ENCODE measurements at regions not wholly inside any gene's neighbourhood (a gene's known extent, or its start where the extent isn't known, plus 50 kb on each side); places are given as distances from the start of the nearest gene placed in this dataset.

DNA sequence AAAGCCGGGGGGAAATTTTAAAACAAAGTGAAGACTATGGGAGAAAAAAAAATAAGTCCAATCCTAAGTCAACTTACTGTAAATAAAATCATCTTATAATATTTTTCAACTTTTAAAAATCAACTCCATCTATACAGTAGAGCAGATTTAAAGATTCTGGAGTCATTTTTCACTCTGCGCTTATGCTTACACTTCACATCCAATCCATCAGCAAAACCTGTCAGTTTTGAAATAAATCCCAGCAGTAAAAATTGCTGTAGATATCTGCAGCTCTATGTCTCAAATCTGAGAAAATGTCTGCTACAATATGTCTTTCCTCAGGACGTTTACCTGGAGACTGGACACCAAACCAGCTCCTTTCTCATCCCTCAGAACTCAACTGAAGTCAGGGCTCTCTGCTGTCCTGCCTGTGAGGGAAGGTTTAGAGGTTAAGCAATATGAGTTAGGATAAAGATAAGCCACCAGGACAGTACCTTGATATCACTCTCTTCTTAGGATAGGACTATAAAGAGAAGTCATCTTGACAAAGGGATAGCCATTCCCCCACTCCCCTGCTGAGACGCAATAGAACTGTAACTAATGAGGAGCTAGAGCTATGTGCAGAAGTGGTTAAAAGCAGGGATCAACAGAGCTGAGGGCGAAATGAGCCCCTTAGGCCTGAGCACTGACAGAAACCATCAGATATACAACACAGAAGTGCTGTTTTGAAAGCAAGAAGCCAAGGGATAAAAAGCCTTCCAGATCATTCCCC, 254.7 kb upstream of the KLHL1 start:
- no peak for DNase-seq

DNA sequence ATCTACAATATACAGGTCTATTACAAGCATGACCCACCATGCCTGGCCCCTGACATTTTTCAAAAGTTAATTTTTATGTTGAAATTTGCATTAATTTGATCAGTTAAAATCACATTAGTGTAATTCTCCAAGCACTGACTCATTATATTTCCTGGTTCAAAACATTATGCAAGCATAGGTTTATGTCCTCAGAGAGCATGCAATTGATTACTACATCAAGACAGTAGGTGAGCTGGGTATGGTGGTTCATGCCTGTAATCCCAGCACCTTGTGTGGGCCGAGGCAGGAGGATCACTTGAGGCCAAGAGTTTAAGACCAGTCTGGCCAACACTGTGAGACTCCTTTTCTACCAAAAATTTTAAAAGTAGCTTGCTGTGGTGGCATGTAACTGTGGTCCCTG, 248.8 kb upstream of the KLHL1 start:
- no peak for DNase-seq

DNA sequence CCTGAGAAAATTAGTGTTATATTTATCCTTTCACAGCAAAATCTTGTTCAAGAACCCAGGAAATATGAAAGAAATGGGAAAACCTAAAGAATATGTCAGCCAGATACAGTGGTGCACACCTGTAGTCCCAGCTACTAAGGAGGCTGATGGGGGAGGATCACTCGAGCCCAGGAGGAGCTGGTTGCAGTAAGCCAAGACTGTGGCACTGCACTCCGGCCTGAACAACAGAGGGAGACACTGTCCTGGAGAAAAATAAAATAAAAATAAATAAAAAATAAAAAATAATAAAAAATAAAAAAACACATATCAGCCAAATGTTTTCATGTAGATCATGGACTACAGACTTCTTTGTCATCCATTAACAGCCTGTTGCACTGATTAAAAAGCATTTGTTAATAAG, 244.8 kb upstream of the KLHL1 start:
- DNase-seq: no peak

DNA sequence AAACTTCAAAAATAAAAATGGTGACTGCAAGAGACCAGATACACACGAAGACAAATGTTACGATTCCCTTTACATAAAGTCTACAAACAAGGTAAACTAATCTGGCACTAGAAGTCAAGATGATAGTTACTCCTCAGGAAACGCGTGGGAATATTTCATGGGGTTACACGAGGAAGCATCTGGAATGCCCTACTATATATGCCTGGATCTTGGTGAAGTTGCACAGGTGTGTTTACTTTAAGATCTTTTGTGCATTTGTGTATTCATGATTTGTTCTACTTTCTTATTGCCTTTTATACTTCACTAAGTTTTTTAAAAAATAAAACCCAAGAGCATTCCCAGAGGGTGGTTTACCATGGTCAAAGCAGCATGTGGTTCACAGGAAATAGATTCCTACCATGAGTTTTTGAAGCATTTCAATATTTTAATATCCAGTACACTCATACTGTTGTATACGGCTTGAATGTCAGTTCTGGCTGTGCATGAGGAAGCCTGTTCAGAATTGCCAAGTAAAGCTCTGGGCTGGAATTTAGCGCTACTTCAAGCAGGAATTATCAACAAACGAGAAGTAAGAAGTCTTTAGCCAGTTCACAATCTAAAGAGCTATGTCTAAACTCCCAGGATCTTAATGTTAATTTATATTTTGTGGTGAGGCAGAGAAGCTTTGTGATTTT, 239.8 kb upstream of the KLHL1 start:
- no peak for DNase-seq

DNA sequence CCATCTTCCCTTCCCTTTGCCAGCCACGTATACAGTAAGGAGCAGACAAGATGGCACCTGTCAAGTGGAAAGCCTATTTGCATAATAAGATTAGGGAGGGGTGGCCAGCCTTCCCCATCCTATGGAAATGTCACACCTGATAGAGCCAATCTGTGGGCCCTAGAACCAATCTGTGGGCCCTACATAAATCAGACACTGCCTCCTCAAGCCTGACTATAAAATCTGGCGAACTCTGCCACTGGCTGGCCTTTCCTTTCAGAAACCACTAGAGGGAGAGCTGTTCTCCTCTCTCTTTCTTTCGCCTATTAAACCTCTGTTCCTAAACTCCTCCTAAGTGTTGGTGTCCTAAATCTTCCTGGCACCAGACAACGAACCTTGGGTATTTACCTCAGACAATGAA, 231.5 kb upstream of the KLHL1 start:
- DNase-seq: peak; percentile 22 to 41

DNA sequence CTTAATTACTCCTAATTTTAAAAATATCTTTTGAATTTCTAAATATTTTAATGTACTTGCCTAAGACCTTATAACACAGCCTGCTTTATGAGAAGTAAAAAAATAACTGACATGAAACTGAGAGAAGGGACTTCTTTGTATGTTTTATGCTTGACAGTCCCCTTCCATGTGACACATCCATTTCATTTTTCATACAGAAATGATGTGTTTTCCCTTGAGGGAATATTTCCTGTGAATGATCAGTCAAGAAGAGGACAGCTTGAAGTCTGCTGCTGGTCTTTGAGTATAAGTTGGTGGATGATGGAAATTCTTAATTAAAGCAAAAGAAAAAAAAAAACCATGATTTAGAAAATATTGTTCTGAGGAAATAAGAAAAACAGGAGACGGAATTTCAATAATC, 230.4 kb upstream of the KLHL1 start:
- no peak for DNase-seq

DNA sequence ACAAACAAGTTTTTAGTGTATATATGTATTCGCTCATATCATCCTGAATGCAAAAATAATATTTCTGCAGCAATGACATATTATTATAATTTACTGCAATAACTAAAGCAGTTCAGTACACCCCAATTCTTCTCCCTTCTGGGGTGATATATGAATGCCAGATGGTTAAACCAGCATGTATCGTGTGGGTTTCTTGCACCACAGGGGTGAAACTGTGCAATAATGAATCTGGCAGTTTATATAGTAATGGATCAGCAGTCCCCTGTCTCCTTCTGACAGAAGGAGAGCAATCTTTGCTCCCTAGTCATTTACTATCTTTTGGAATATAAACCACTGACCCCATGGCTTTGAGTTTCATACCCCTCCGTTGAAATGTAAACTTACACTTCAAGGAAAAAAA, 228.6 kb upstream of the KLHL1 start:
- no peak for DNase-seq

DNA sequence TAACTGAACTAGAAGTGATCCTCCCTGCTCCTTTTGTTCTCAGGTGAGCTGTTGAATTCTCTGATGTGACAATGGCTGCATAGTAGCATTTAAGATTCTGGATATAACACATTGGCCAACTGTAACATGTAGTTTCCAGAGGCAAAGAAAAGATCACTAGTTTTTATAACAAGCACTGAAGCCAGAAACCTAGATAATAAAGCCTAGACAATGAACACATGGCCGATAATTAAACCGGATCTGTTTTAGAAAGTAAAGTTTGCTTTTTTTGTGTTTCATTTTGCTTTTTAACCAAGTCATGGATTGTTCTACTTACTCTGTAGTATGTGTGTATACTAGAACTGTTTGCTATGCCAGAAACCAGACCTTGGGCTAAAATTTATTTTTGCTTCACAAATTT, 225.5 kb upstream of the KLHL1 start:
- DNase-seq: no peak

DNA sequence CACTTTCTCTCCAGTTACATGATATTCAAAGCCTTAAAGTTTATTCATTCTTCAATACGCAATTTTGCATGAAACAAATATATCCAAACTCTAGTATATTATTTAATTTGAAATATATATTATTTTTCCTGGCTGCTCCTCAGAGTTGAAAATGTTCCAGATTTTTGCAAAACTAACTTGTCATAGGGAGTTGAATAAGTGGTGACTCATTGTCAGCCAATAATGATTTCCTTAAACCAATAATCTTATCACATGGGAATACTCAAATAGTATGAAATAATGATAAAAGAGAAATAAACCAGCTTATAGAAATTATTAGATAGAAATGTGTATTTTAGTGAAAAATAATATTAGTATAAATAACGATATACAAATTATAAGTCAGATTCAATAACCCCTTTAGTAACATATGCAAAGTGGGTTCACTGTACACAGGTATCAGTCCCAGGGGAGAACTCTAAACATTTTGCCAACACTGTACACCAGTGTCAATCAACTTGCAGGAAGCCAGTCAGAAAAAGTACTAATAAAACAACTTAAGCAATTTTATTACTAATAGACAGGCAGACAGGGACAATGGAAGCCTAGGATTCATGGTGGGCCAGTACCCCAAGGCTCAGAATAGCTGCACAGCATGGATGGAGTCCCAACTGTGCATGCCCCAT, 222.6 kb upstream of the KLHL1 start:
- DNase-seq: no peak

DNA sequence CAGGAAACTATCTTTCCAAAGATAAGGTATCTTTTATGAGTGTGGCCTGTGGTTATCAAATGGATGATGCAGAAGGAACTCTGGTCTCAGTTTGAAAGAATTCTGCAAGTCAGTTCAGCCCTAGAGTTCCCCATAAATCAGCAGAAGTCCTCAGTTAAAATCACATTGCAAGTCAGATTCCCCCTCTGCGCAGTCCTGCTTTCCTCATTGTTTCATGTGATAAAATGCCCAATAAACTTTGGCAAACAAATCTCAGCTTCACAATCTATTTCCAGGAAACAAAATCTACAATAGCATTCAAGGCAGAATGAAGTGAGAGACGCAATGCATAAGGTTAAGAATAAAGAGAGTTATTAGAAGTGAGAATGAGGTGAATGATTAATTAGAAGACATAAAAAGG, 216.3 kb upstream of the KLHL1 start:
- no peak for DNase-seq

DNA sequence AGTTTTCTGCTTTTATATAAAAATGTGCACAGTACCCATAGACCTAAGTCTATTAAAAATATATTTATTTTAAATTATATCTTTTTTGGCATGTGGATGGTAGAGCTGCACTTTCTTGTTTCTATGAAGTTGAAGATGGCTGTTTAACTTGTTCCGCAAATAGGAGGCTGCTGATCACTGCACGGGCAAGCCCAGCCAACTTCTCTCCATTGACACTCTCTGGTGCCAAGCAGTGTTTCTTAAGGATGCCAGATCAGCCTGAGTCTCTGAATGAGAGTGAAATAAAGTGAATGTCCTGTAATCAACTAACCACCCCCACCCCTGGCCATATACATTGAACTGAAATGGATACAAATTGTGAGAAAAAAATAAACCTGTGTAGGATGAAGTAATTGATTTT, 202.9 kb upstream of the KLHL1 start:
- DNase-seq: no peak

DNA sequence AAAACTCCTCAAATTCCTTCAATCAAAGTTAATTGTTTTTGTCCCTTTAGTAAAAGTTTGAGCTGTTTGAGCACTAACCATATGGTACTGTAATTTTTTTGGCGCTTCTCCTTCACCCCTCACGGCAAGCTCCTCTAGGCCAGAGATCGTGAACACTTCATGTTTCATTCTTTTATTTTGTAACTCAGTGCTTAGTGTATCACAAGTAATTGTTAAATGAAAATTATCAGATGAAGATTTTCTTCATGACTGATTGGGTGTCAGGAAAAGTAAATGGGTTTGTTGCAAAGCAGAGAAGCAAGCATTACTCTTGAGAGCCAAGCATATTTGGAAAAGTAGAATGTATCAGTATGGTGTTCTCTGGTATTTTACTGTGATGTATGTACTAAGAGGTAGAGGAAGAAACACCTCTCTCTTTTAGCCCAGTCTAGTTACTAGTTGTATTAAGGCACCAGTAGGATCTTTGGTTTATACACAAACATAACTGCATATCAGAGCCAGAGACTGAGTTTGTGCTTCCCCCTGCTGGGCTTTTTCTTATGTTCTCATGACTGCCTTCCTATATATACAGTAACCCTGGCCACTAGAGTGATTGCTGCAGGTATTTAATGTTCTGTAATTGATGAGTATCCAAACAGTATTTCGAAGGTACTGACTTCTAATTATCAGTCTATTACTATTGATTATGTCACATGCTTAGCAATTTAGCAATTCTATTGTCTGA, 202.3 kb upstream of the KLHL1 start:
- peak; percentile 42 to 62 for DNase-seq

DNA sequence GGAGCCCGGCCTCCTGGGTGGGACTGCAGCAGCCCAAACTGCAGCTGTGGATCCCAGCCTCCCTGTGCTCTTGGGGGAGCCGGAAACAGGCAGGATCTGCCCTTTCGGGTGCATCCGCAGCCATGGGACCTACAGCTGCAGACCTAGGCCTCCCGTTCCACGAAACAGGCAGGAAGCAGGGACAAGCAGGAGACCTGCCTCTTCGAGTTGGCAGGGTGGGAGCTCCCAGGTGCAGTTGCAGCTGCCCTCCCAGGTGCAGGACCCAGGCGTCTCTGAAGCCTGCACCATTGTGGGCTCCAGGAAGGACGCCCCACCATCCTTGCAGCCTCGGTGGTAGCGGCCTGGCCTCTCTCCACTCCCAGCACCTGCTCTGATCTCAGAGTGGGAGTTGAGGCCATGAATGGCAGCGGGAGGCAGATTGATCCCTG, 189.0 kb upstream of the KLHL1 start:
- no peak for DNase-seq

DNA sequence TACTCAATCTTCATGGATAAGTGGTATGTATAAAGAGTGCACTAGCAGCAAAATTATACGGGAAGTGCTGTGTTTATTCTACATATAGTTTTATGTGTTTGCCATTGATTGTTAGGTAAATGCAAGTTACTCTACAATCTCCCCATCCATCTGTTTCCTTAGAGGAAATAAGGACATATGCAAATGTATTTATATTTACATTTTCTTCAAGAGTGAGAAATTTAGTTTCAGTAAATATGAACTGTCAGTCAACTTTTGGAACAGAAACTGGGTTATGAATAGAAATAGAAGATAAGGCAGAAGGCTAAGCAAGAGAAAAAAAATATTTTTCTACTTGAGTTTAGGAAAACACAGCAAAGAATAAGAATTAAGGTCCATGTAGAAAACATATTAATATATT, 176.1 kb upstream of the KLHL1 start:
- DNase-seq: no peak

DNA sequence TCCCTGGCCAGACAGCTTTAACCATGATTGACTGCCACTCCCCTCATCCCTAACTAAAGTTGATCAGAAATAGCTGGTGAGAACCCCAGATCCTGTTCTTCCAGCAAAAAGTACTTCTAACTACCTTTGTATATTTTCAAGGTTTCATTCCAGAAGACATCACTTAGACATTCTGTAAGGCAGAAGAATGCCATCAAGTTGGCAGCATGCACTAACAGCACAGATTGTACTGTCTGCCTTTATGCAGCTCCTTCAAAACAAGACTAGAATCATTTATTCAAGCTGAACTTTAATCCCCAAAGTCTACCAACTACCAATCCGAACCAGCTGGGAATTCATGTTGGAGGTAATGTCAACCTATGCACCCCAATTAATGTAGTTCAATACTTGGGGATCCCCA, 167.6 kb upstream of the KLHL1 start:
- DNase-seq: no peak

DNA sequence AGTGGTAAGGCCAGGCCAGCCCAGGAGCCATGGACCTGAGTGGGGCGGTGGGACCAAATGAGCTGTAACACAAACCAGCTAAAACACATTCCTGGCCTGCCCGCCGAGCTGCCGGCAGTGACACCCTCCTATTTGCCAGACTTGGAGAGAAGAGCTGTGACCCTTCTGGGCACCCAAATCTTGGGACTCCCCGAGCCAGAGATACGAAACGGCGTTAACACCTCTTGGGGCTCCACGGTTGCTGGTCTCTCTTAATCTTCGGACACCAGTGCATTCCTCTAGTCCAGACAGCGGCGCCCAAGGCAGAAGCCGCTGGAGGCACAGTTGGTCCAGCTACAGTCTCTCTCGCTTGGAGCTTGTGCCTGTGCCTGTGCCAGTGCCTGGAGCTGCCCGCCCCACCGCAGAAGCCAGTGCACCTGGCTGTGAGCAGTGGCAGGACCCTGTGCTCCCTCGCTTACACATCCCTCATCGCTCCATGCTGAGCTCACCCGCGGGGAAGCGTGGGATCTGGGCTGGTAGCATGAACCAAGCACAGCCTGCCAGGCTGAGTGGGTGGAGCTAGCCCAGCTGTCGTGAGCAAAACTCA, 147.2 kb upstream of the KLHL1 start:
- DNase-seq: no peak

DNA sequence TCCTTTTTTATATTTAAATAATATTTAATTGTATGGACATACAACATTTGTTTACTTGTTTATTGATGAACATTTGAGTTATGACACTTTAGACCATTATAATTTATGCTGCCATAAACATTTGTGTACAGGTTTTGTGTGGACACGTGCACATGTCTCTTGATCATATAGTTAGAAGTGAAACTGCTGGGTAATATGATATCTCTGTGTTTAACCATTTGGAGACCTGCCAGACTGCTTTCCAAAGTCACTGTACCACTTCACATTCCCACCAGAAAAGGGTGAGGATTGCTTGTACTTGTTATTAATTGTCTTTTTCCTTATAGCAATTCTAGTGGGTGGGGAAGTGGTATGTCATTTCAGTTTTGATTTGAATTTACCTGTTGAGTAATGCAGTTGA, 145.6 kb upstream of the KLHL1 start:
- DNase-seq: no peak

DNA sequence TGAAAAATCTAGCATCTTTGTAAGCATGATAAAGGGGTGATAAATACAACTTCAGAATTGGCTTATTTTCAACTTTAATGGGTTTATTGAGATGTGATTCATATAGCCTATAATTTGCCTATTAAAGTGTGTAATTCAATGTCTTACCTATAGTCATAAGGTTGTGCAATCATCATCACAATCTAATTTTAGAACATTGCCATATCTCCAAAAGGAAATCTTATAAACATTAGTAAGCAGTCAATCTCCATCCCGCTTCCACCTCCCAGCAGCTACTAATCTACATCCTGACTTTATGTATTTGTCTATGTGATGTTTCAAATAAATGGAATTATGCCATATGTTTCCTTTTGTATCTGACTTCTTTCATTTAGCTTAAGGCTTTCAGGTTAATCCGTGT, 145.2 kb upstream of the KLHL1 start:
- no peak for DNase-seq

DNA sequence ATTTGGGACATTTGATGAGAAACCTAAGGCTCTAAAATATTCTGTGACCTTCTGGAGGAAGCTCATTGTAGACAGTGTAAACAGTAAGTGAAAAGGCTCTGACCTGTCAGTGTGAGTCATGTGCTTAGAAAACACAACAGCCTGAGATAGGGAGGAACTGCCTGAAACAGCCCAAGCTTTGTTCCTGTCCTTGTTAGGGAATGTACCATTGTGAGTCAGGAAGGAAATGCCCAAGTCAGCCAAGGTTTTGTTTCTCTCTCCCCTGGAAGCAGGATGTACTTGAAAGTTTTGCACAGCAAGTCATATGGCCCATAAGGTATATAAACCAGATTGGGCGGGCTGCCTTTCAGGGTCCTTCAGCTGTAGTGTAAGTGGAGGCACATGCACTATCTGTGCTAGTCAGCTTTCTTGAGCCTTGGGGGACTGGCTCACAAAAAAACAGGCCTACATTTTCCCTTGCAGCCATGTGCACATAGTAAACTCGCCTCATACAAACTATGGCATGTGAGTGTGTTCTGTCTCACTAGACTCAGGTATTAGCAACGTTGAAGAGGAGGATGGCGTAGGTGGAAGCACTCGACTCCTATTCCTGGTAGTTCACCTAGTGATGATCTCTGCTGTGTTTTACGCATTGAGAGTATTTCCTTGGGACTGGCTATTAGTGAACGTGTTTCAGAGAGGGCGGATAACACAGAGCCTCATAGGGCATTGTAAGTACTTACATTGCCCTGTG, 141.2 kb upstream of the KLHL1 start:
- DNase-seq: no peak

DNA sequence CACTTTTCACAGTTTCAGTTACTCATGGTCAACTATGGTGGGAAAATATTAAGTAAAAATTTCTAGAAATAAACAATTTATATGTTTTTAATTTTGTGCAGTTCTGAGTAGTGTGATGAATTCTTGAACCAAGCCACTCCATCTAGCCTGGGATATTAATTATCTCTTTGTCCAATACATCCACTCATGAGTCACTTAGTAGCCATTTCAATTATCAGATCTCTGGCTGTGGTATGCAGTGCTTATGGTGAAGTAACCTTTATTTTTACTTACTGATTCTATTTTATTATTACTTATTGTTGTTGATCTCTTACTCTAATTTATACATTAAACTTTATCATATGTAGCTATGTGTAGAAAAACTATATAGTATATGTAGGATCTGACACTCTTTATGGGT, 128.9 kb upstream of the KLHL1 start:
- DNase-seq: no peak

DNA sequence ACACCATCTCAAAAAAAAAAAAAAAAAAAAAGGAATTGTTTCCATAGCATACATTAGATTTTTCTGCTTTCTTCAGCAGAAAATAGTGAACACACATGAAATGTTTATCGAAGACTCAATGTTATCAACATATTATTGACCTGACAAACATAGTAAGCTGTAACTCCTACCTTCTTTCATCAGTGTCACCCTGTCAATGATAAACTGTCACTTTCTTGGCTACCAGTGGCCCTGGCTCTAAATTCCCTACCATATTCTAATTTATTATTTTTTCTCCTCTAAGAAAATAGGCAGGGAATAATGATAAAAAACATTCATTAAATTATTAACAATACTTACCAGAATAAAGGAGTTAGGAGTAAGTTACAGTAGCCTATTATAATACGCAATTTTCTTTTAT, 127.3 kb upstream of the KLHL1 start:
- DNase-seq: no peak

DNA sequence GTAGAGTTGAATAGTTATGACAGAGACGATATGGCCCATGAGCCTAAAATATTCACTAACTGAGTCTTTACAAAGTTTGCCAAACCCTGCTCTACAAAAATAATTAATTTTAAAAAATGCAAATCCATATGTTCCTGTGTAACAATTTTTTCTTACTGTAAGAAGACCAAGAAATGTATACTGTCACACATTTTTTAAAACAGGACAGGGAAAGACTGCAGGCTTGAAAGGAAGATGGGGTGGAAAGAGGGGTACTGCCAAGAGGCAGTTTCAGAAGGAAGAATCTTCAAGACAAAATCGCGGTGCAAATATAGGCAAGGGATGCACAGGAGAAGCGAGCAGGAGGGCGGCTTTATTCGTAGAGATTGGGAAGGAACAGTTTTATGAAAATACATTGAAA, 115.7 kb upstream of the KLHL1 start:
- DNase-seq: no peak

DNA sequence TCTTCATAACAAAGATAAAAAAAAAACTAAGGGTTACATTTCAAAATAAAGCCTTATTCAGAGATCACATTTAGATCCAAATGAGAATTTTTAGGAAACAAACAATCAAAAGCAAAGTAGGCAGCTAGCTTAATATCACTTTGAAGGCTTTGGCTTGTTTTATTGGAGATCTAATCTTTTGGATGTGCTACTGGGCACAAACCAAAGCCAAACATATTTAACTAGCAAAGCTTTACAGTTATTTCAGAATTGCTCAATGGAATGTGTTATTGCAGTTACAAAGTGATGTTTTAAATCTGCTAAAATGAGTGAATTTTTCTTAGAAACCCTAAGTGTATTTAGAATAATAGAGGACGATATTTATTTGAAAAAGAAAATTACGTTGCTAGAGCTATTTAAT, 114.7 kb upstream of the KLHL1 start:
- DNase-seq: no peak

All from AML-193 (cell line).